AG10803 (cell line): ENCODE measurements at regions not wholly inside any gene's neighbourhood (a gene's known extent, or its start where the extent isn't known, plus 50 kb on each side); places are given as distances from the start of the nearest gene placed in this dataset.

Experiments
- DNase-seq: peaks from one replicate; pipeline ENCODE4 v3.0.0; 2010; ENCODE audit warnings: low read depth
- H3K4me3 ChIP-seq: 2 replicates; pipeline ENCODE4 v1.5.1; 2011; ENCODE audit warnings: mild to moderate bottlenecking, low read length, control low read depth
- TF ChIP-seq, protein P1 (sequence below): conservative IDR thresholded peaks from 2 replicates; pipeline ENCODE4 v1.5.1; 2011; ENCODE audit warnings: mild to moderate bottlenecking, low read length, control low read depth, inconsistent platforms

DNA sequence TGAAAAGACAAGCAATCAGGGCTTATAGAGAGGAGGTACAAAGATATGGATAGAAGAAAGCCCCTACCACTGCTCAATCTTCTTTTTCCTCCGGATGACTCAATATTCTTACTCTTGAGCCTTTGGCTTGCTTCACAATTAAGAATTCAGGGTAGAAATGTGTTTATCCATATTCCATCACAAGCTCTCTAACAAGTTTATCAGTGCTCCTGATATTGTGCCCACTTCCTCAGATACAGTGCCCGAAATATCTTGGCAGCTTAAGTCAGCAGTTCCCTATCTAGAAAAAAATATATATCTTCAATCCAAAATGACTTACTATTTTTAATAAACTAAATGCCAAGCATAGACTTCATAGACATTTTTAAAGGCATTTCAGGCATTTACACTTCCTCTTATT, 255.1 kb upstream of the FAT3 start:
- no peak for DNase-seq
- no peak overlapping the region for H3K4me3 ChIP-seq
- TF ChIP-seq, protein P1, sequence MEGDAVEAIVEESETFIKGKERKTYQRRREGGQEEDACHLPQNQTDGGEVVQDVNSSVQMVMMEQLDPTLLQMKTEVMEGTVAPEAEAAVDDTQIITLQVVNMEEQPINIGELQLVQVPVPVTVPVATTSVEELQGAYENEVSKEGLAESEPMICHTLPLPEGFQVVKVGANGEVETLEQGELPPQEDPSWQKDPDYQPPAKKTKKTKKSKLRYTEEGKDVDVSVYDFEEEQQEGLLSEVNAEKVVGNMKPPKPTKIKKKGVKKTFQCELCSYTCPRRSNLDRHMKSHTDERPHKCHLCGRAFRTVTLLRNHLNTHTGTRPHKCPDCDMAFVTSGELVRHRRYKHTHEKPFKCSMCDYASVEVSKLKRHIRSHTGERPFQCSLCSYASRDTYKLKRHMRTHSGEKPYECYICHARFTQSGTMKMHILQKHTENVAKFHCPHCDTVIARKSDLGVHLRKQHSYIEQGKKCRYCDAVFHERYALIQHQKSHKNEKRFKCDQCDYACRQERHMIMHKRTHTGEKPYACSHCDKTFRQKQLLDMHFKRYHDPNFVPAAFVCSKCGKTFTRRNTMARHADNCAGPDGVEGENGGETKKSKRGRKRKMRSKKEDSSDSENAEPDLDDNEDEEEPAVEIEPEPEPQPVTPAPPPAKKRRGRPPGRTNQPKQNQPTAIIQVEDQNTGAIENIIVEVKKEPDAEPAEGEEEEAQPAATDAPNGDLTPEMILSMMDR: no peak

GRCh38 chr11:91967691-91968045, 256.9 kb upstream of the FAT3 start:
- no peak for DNase-seq
- TF ChIP-seq, protein P1: no peak
- no peak overlapping the region for H3K4me3 ChIP-seq

DNA sequence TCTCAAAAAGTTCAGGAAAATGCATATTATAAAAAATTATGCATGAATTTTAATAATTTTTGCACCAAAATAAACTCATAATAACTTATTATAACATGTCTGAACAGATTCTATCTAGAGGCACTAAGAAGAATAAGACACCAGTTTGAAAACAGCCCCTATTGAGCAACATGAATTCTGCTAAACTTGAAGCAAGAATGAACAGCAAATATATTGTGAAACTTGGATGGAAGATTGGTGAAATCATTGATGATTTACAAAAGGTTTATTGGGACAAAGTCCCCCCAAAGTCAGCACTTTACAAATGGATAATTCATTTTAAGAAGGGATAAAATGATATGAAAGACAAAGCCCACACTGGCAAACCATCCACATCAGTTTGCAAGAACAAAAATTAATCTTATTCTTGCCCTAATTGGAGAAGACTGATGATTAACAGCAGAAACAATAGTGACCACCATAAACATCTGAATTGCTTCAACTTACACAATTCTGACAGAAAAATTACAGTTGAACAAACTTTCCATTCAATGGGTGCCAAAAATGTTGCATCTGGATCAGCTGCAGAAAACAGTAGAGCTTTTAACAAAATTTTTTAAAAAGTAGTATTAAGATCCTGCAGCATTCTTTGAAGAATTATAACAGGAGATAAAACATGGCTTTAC, 257.5 kb upstream of the FAT3 start:
- DNase-seq: no peak

GRCh38 chr11:91966368-91966767, 258.2 kb upstream of the FAT3 start:
- TF ChIP-seq, protein P1: no peak
- DNase-seq: no peak
- no peak overlapping the region for H3K4me3 ChIP-seq

More for the DNA sequence above, 257.5 kb upstream of the FAT3 start:
- TF ChIP-seq, protein P1: no peak
- no peak overlapping the region for H3K4me3 ChIP-seq

- no peak for DNase-seq
- H3K4me3 ChIP-seq: no peak overlapping the region
- TF ChIP-seq, protein P1: no peak
These were observed 263.8 kb upstream of the FAT3 start for GRCh38 chr11:91960770-91961169.

DNA sequence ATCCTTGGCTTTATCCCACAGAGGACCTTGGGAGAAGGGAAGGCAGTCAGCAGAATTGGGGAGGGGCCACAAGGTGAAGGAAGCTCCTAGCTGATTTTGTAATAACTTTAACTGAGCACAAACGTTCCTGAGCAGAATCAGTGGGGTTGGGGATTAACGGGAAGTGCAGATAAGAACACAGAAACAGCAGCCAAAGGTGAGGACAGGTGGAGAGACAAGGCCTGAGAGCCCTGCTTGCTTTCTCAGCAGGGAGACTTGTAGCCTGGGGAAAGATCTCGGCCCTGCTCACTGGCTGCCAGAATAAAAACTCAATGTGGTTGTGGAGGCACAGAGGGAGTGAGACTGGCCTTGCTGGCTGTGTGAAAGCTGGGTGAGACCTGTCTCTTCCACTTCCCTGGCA, 265.2 kb upstream of the FAT3 start:
- H3K4me3 ChIP-seq: no peak overlapping the region
- TF ChIP-seq, protein P1: no peak
- no peak for DNase-seq

GRCh38 chr11:91956711-91957110, 267.9 kb upstream of the FAT3 start:
- no peak for DNase-seq
- no peak overlapping the region for H3K4me3 ChIP-seq
- TF ChIP-seq, protein P1: no peak
